Hepatocyte (in vitro differentiated cells): ENCODE measurements at regions not wholly inside any gene's neighbourhood (a gene's known extent, or its start where the extent isn't known, plus 50 kb on each side); places are given as distances from the start of the nearest gene placed in this dataset.
"Not testable (repeated sequence)": the region's sequence is repeated elsewhere in the genome, so short reads cannot be mapped to it uniquely, and the experiment has no call there.

Experiments used
- EZH2 ChIP-seq: fragments of 200-600 bp; sonication (generic); IDR thresholded peaks from 2 replicates; pipeline ENCODE4 v1.6.1; 2016; ENCODE audit warnings: antibody characterized with exemption, mild to moderate bottlenecking, borderline replicate concordance
- EZH2phosphoT487 ChIP-seq: fragments of 200-600 bp; sonication (generic); IDR thresholded peaks from one replicate; pipeline ENCODE4 v1.6.1; 2018; ENCODE audit warnings: antibody characterized with exemption, mild to moderate bottlenecking, low read depth, moderate library complexity; ENCODE audit not compliant: unreplicated experiment, severe bottlenecking
- TF ChIP-seq, protein P1 (sequence below): fragments of 200-600 bp; sonication (generic); IDR thresholded peaks from 2 replicates; pipeline ENCODE4 v1.5.1; 2016; ENCODE audit warnings: antibody characterized with exemption, mild to moderate bottlenecking; ENCODE audit not compliant: poor library complexity

DNA sequence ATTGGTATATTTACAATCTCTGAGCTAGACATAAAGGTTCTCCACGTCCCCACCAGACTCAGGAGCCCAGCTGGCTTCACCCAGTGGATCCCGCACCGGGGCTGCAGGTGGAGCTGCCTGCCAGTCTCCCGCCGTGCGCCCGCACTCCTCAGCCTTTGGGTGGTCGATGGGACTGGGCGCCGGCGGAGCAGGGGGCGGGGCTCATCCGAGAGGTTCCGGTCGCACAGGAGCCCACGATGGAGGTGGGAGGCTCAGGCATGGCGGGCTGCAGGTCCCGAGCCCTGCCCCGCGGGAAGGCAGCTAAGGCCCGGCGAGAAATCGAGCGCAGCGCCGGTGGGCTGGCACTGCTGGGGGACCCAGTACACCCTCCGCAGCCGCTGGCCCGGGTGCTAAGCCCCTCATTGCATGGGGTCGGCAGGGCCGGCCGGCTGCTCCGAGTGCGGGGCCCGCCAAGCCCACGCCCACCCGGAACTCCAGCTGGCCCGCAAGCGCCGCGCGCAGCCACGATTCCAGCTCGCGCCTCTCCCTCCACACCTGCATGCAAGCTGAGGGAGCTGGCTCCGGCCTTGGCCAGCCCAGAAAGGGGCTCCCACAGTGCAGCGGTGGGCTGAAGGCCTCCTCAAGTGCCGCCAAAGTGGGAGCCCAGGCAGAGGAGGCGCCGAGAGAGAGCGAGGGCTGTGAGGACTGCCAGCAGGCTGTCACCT is 396.8 kb upstream of the LCORL start:
- TF ChIP-seq, protein P1, sequence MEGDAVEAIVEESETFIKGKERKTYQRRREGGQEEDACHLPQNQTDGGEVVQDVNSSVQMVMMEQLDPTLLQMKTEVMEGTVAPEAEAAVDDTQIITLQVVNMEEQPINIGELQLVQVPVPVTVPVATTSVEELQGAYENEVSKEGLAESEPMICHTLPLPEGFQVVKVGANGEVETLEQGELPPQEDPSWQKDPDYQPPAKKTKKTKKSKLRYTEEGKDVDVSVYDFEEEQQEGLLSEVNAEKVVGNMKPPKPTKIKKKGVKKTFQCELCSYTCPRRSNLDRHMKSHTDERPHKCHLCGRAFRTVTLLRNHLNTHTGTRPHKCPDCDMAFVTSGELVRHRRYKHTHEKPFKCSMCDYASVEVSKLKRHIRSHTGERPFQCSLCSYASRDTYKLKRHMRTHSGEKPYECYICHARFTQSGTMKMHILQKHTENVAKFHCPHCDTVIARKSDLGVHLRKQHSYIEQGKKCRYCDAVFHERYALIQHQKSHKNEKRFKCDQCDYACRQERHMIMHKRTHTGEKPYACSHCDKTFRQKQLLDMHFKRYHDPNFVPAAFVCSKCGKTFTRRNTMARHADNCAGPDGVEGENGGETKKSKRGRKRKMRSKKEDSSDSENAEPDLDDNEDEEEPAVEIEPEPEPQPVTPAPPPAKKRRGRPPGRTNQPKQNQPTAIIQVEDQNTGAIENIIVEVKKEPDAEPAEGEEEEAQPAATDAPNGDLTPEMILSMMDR = not testable (repeated sequence)
- TF ChIP-seq EZH2, EZH2phosphoT487: not testable (repeated sequence)
